PC-9 (cell line): ENCODE measurements at regions not wholly inside any gene's neighbourhood (a gene's known extent, or its start where the extent isn't known, plus 50 kb on each side); places are given as distances from the start of the nearest gene placed in this dataset.

Experiments used
- EZH2 ChIP-seq: fragments of 200-600 bp; sonication (generic); IDR thresholded peaks from 2 replicates; pipeline ENCODE4 v1.8.0; 2017; ENCODE audit warnings: antibody characterized with exemption, low read depth
- TF ChIP-seq, protein P1 (sequence below): fragments of 200-600 bp; sonication (generic); conservative IDR thresholded peaks from 2 replicates; pipeline ENCODE4 v1.6.1; 2017; ENCODE audit warnings: mixed run types, antibody characterized with exemption, mild to moderate bottlenecking, moderate library complexity

DNA sequence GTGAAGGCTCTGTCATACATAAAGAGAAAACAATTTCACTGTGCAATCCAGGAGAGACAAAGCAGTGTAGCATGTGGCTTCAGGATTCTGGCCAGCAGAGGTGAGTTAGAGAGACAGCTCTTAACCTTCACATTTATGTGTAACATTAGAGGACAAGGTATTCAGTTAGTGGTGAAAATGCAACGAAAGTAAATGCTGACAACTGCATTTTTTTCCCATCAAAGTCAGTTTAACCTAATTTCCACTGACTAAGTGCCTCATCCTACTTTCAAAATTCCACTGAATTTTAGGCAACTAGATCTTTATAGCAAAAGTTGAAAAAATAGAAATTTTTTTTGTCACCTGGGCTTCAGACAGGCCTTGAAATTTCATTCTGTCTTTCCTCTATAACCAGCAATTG is 130.8 kb upstream of the LNX1 start:
- TF ChIP-seq, protein P1, sequence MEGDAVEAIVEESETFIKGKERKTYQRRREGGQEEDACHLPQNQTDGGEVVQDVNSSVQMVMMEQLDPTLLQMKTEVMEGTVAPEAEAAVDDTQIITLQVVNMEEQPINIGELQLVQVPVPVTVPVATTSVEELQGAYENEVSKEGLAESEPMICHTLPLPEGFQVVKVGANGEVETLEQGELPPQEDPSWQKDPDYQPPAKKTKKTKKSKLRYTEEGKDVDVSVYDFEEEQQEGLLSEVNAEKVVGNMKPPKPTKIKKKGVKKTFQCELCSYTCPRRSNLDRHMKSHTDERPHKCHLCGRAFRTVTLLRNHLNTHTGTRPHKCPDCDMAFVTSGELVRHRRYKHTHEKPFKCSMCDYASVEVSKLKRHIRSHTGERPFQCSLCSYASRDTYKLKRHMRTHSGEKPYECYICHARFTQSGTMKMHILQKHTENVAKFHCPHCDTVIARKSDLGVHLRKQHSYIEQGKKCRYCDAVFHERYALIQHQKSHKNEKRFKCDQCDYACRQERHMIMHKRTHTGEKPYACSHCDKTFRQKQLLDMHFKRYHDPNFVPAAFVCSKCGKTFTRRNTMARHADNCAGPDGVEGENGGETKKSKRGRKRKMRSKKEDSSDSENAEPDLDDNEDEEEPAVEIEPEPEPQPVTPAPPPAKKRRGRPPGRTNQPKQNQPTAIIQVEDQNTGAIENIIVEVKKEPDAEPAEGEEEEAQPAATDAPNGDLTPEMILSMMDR: no peak
- no peak for TF ChIP-seq EZH2
